K562 (cell line): ENCODE measurements at regions not wholly inside any gene's neighbourhood (a gene's known extent, or its start where the extent isn't known, plus 50 kb on each side); places are given as distances from the start of the nearest gene placed in this dataset.
A peak's percentile ranks its signal among the peaks of the same experiment; 100 is the strongest.

Experiments
- CEBPZ ChIP-seq: fragments of 150-350 bp; IDR thresholded peaks from 2 replicates; pipeline ENCODE4 v1.6.1; 2014; ENCODE audit warnings: low read depth, mild to moderate bottlenecking, low read length, borderline replicate concordance
- FOXP1 ChIP-seq: sonication (generic); formaldehyde crosslinking; IDR thresholded peaks from 2 replicates; pipeline ENCODE4 v1.8.0; 2022; ENCODE audit warnings: mild to moderate bottlenecking, missing genetic modification reagents
- GABPA ChIP-seq: fragments of 200-800 bp; sonication (Bioruptor generic); conservative IDR thresholded peaks from 2 replicates; pipeline ENCODE4 v1.6.1; 2016; ENCODE audit warnings: low read depth, missing genetic modification characterization, missing compliant biosample characterization
- ILK ChIP-seq: fragments of 450-650 bp; IDR thresholded peaks from 2 replicates; pipeline ENCODE4 v1.6.1; 2016; ENCODE audit warnings: missing genetic modification characterization, low read depth, mild to moderate bottlenecking, missing compliant biosample characterization, moderate library complexity, borderline replicate concordance
- IRF9 ChIP-seq: fragments of 450-650 bp; IDR thresholded peaks from 2 replicates; pipeline ENCODE4 v1.6.1; 2016; ENCODE audit warnings: missing biosample characterization, missing genetic modification characterization
- MAX ChIP-seq: sonication (generic); formaldehyde crosslinking; IDR thresholded peaks from 2 replicates; pipeline ENCODE4 v1.9.0; 2022; ENCODE audit warnings: mild to moderate bottlenecking, missing genetic modification reagents
- MCM7 ChIP-seq, 2 experiments: fragments of 450-650 bp; IDR thresholded peaks; 2 replicates each; pipeline ENCODE4 v1.6.1; 2016 to 2018
- MLLT1 ChIP-seq, 2 experiments: fragments of 450-650 bp; IDR thresholded peaks; 2 replicates each; pipeline ENCODE4 v1.6.1; 2016
- MTA3 ChIP-seq: fragments of 450-650 bp; formaldehyde crosslinking; IDR thresholded peaks from 2 replicates; pipeline ENCODE4 v1.6.1; 2017; ENCODE audit warnings: mild to moderate bottlenecking, borderline replicate concordance
- PHF21A ChIP-seq: fragments of 450-650 bp; IDR thresholded peaks from 2 replicates; pipeline ENCODE4 v1.6.1; 2017; ENCODE audit warnings: low read depth, borderline replicate concordance
- RBBP5 ChIP-seq: fragments of 200-600 bp; sonication (generic); IDR thresholded peaks from 2 replicates; pipeline ENCODE4 v1.6.1; 2012; ENCODE audit warnings: borderline replicate concordance, mild to moderate bottlenecking, low read length, control low read depth, inconsistent platforms; ENCODE audit not compliant: insufficient read depth, poor library complexity, severe bottlenecking
- RHOXF2B ChIP-seq: fragments of 250-450 bp; sonication (Bioruptor Pico); conservative IDR thresholded peaks from 2 replicates; pipeline ENCODE4 v1.5.1; 2021
- SMC3 ChIP-seq: conservative IDR thresholded peaks from 2 replicates; pipeline ENCODE4 v1.6.1; 2011; ENCODE audit warnings: low read depth, low read length, improper control_type of control experiment; ENCODE audit not compliant: insufficient read depth
- TAF15 ChIP-seq: fragments of 200-400 bp; formaldehyde crosslinking; IDR thresholded peaks from 2 replicates; pipeline ENCODE4 v1.6.1; 2017; ENCODE audit warnings: mild to moderate bottlenecking, low read depth, low read length, moderate library complexity
- TSC22D4 ChIP-seq: fragments of 450-650 bp; IDR thresholded peaks from 2 replicates; pipeline ENCODE4 v1.6.1; 2016; ENCODE audit warnings: missing genetic modification characterization, missing biosample characterization, control low read depth
- ZNF124 ChIP-seq: sonication (generic); formaldehyde crosslinking; IDR thresholded peaks from 2 replicates; pipeline ENCODE4 v1.8.1; 2022; ENCODE audit warnings: missing genetic modification reagents
- ZNF239 ChIP-seq: fragments of 250-450 bp; sonication (Bioruptor Pico); IDR thresholded peaks from 2 replicates; pipeline ENCODE4 v1.4.0; 2020; ENCODE audit warnings: mild to moderate bottlenecking
- ZNF449 ChIP-seq: fragments of 250-450 bp; sonication (Bioruptor Pico); IDR thresholded peaks from 2 replicates; pipeline ENCODE4 v1.8.0; 2022; ENCODE audit warnings: moderate library complexity, mild to moderate bottlenecking, inconsistent platforms
- ZNF785 ChIP-seq: fragments of 250-450 bp; sonication (Bioruptor Pico); IDR thresholded peaks from 2 replicates; pipeline ENCODE4 v1.4.0; 2020; ENCODE audit warnings: mild to moderate bottlenecking

- TF ChIP-seq IRF9 (tag) (no peak), RHOXF2B (CRISPR knock-in tag) (no peak), TSC22D4 (tag) (no peak), GABPA (peak; percentile 38), CEBPZ (no peak), ZNF239 (CRISPR knock-in tag) (no peak), PHF21A (no peak), MAX (peak; percentile 87), MCM7 (IDR thresholded peaks at IDR 0.05) (no peak), MTA3 (no peak; the same call in 1 of the 2 replicates), TAF15 (no peak), ZNF449 (CRISPR knock-in tag) (no peak), SMC3 (no peak), ZNF785 (CRISPR knock-in tag) (no peak), ILK (tag) (no peak), ZNF124 (CRISPR knock-in tag) (no peak), RBBP5 (peak; percentile 39), FOXP1 (CRISPR knock-in tag) (no peak), MLLT1 (IDR thresholded peaks at IDR 0.05) (0 out of 4 replicates have a peak, but pooled peaks of 1 of the 2 experiments have one; percentile 12)
These were observed 234.9 kb upstream of the MCHR2 start (continued) for GRCh38 chr6:100228834-100229441.
